HEK293T (cell line): ENCODE measurements at regions not wholly inside any gene's neighbourhood (a gene's known extent, or its start where the extent isn't known, plus 50 kb on each side); places are given as distances from the start of the nearest gene placed in this dataset.

Source experiments
- CTCF ChIA-PET: fragments of 350-600 bp; formaldehyde crosslinking; extraction: SDS; loops from one replicate; lab custom pipeline; 2021; ENCODE audit warnings: antibody characterized with exemption, inconsistent platforms; lab: Yijun Ruan, JAX
- POLR2A ChIA-PET: fragments of 350-600 bp; formaldehyde crosslinking; extraction: SDS; loops from one replicate; lab custom pipeline; 2020; ENCODE audit warnings: antibody characterized with exemption, inconsistent platforms; lab: Yijun Ruan, JAX
- DNase-seq: peaks from one replicate; pipeline ENCODE4 v3.0.0; 2012; ENCODE audit warnings: mixed read lengths; ENCODE audit errors: extremely low spot score
- ARNT ChIP-seq: fragments of 450-650 bp; IDR thresholded peaks from 2 replicates; pipeline ENCODE4 v1.6.1; 2017; ENCODE audit warnings: mild to moderate bottlenecking
- BHLHE40 ChIP-seq: fragments of 450-650 bp; IDR thresholded peaks from 2 replicates; pipeline ENCODE4 v1.6.1; 2016; ENCODE audit warnings: mild to moderate bottlenecking, moderate library complexity, borderline replicate concordance
- CTBP1 ChIP-seq: fragments of 450-650 bp; IDR thresholded peaks from 2 replicates; pipeline ENCODE4 v1.6.1; 2016; ENCODE audit warnings: borderline replicate concordance
- ELF4 ChIP-seq: fragments of 450-650 bp; IDR thresholded peaks from 2 replicates; pipeline ENCODE4 v1.6.1; 2017; ENCODE audit warnings: antibody characterized with exemption
- FOXA1 ChIP-seq: fragments of 450-650 bp; IDR thresholded peaks from 2 replicates; pipeline ENCODE4 v1.6.1; 2016; ENCODE audit warnings: mild to moderate bottlenecking
- FOXK2 ChIP-seq: fragments of 450-650 bp; IDR thresholded peaks from 2 replicates; pipeline ENCODE4 v1.6.1; 2016; ENCODE audit warnings: mild to moderate bottlenecking
- FOXM1 ChIP-seq: fragments of 450-650 bp; IDR thresholded peaks from 2 replicates; pipeline ENCODE4 v1.6.1; 2017; ENCODE audit warnings: mild to moderate bottlenecking, borderline replicate concordance
- HDGF ChIP-seq: fragments of 450-650 bp; IDR thresholded peaks from 2 replicates; pipeline ENCODE4 v1.6.1; 2017; ENCODE audit warnings: antibody characterized with exemption, borderline replicate concordance
- L3MBTL2 ChIP-seq: fragments of 450-650 bp; conservative IDR thresholded peaks from 2 replicates; pipeline ENCODE4 v1.6.1; 2016; ENCODE audit warnings: mild to moderate bottlenecking
- LEF1 ChIP-seq: fragments of 450-650 bp; IDR thresholded peaks from 2 replicates; pipeline ENCODE4 v1.6.1; 2017; ENCODE audit warnings: mild to moderate bottlenecking, borderline replicate concordance
- NFRKB ChIP-seq: fragments of 450-650 bp; IDR thresholded peaks from 2 replicates; pipeline ENCODE4 v1.6.1; 2016; ENCODE audit warnings: mild to moderate bottlenecking, moderate library complexity
- PKNOX1 ChIP-seq: fragments of 450-650 bp; IDR thresholded peaks from 2 replicates; pipeline ENCODE4 v1.6.1; 2016
- SP1 ChIP-seq: fragments of 450-650 bp; IDR thresholded peaks from 2 replicates; pipeline ENCODE4 v1.6.1; 2017
- SUZ12 ChIP-seq: fragments of 450-650 bp; IDR thresholded peaks from 2 replicates; pipeline ENCODE4 v1.6.1; 2016; ENCODE audit warnings: mild to moderate bottlenecking
- TARDBP ChIP-seq: fragments of 450-650 bp; IDR thresholded peaks from 2 replicates; pipeline ENCODE4 v1.6.1; 2016
- ZNF384 ChIP-seq: fragments of 450-650 bp; IDR thresholded peaks from 2 replicates; pipeline ENCODE4 v1.6.1; 2016

- no peak for TF ChIP-seq LEF1
- TF ChIP-seq FOXM1, result no peak
- no peak for TF ChIP-seq ARNT
- no peak for TF ChIP-seq SUZ12
- no peak for TF ChIP-seq FOXA1
- TF ChIP-seq NFRKB, result no peak
- TF ChIP-seq BHLHE40, result no peak
- no peak for TF ChIP-seq PKNOX1
- no peak for TF ChIP-seq HDGF
- TF ChIP-seq L3MBTL2, result no peak
- TF ChIP-seq ZNF384, result no peak
- TF ChIP-seq ELF4, result no peak
- no peak for TF ChIP-seq CTBP1
- no peak for TF ChIP-seq TARDBP
- TF ChIP-seq SP1, result no peak
- TF ChIP-seq FOXK2, result no peak
- DNase-seq, result no peak
- ChIA-PET POLR2A (no interaction called here), CTCF (no interaction called here)
These were observed 220.8 kb downstream of the BTG1 start for GRCh38 chr12:91924827-91925226.

DNA sequence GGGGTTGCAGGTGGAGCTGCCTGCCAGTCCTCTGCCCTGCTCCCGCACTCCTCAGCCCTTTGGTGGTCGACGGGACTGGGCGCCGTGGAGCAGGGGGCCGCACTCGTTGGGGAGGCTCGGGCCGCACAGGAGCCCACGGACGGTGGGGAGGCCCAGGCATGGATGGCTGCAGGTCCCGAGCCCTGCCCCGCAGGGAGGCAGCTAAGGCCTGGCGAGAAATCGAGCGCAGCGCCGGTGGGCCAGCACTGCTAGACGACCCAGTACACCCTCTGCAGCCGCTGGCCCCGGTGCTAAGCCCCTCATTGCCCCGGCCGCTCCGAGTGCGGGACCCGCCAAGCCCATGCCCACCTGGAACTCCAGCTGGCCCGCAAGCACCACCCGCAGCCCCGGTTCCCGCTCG, 221.8 kb downstream of the BTG1 start:
- TF ChIP-seq SUZ12 (no peak), SP1 (no peak), ELF4 (no peak), TARDBP (no peak), ZNF384 (no peak), L3MBTL2 (no peak), BHLHE40 (no peak)
- no peak for DNase-seq
- ChIA-PET POLR2A (no interaction called here), CTCF (no interaction called here)

- TF ChIP-seq ZNF384, result no peak
- no peak for TF ChIP-seq TARDBP
- no peak for TF ChIP-seq ELF4
- TF ChIP-seq LEF1, result no peak
- TF ChIP-seq BHLHE40, result no peak
- TF ChIP-seq CTBP1, result no peak
- TF ChIP-seq PKNOX1, result no peak
- no peak for TF ChIP-seq L3MBTL2
- TF ChIP-seq FOXM1, result no peak
- TF ChIP-seq HDGF, result no peak
- no peak for TF ChIP-seq SP1
- no peak for TF ChIP-seq SUZ12
- TF ChIP-seq FOXA1, result no peak
- no peak for TF ChIP-seq FOXK2
- TF ChIP-seq ARNT, result no peak
- no peak for TF ChIP-seq NFRKB
- ChIA-PET CTCF (no interaction called here), POLR2A (interaction anchor here (3.1 kb wide), 1 partner anchor 222 kb away, joined by 9 read pairs; the partner anchor contains the start of gene BTG1)
- DNase-seq, result no peak
These were observed 223.0 kb downstream of the BTG1 start for GRCh38 chr12:91922674-91923073.

DNA sequence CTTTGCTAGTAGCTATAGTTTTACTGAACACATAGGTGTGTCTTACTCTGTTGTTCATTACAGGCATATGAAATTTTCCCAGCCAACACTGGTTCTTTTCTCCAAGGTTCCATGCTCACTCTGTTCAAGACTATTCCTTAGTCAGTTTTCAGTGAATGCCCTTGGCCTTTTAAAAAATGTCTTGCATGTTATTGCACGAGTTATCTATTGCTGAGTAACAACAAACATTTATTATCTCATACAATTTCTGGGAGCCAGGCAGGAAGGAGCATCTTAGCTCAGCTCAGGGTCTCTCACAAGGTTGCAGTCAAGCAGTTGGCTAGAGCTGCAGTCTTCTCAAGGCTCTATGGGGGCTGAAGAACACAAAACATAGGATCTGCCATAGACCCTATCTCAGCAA, 223.5 kb downstream of the BTG1 start:
- ChIA-PET CTCF (no interaction called here), POLR2A (interaction anchor here (3.1 kb wide), 1 partner anchor 223 kb away, joined by 9 read pairs; the partner anchor contains the start of gene BTG1)
- DNase-seq, result no peak
- TF ChIP-seq HDGF (no peak), ZNF384 (no peak), ARNT (no peak), NFRKB (no peak), L3MBTL2 (no peak), ELF4 (no peak), FOXK2 (no peak), FOXM1 (no peak), CTBP1 (no peak), LEF1 (no peak), TARDBP (no peak), SUZ12 (no peak), SP1 (no peak)

GRCh38 chr12:91921555-91921954, 224.1 kb downstream of the BTG1 start:
- ChIA-PET CTCF (interaction anchor here (0.8 kb wide), 1 partner anchor 24 kb away, joined by 3 read pairs; no protein-coding TSS in a partner anchor), POLR2A (interaction anchor here (3.1 kb wide), 1 partner anchor 223 kb away, joined by 9 read pairs; the partner anchor contains the start of gene BTG1)
- no peak for TF ChIP-seq CTBP1
- TF ChIP-seq SUZ12, result no peak
- no peak for TF ChIP-seq FOXM1
- no peak for TF ChIP-seq ELF4
- no peak for TF ChIP-seq L3MBTL2
- no peak for TF ChIP-seq HDGF
- TF ChIP-seq BHLHE40, result no peak
- no peak for DNase-seq

GRCh38 chr12:91920741-91921140, 224.9 kb downstream of the BTG1 start:
- TF ChIP-seq ZNF384 (no peak), ELF4 (no peak), TARDBP (no peak)
- DNase-seq, result no peak
- CTCF ChIA-PET, result no interaction called here
- POLR2A ChIA-PET, result interaction anchor here (3.1 kb wide), 1 partner anchor 224 kb away, joined by 9 read pairs; the partner anchor contains the start of gene BTG1

DNA sequence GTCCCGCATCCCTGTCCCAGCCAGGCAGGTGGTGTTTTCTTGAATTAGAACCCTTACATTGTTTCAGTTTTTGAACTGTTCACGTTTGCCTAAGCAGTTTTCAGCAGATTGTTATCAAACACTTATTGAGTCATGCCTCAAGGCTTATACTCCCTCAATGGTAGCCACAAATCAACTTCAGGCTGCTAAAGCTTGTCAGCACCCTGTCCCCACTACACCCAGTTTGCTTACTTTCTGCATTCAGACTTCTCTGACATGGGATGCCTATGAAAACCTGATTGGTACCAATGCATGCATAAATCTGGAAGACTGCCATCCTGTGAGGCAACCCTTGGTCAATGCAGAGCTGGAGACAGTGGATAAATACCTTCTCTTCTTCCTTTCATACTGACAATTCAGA, 225.4 kb downstream of the BTG1 start:
- TF ChIP-seq SP1, result no peak
- no peak for TF ChIP-seq BHLHE40
- TF ChIP-seq CTBP1, result no peak
- TF ChIP-seq FOXA1, result no peak
- TF ChIP-seq ARNT, result no peak
- TF ChIP-seq FOXK2, result no peak
- TF ChIP-seq FOXM1, result no peak
- TF ChIP-seq ZNF384, result no peak
- TF ChIP-seq LEF1, result no peak
- no peak for TF ChIP-seq L3MBTL2
- no peak for TF ChIP-seq PKNOX1
- no peak for TF ChIP-seq NFRKB
- no peak for TF ChIP-seq ELF4
- no peak for TF ChIP-seq TARDBP
- no peak for TF ChIP-seq HDGF
- TF ChIP-seq SUZ12, result no peak
- DNase-seq, result no peak
- ChIA-PET CTCF (no interaction called here), POLR2A (interaction anchor here (3.1 kb wide), 1 partner anchor 225 kb away, joined by 9 read pairs; the partner anchor contains the start of gene BTG1)
